ENCODE measurements at regions not wholly inside any gene's neighbourhood (a gene's known extent, or its start where the extent isn't known, plus 50 kb on each side); places are given as distances from the start of the nearest gene placed in this dataset.

GRCh38 chr2:226426292-226426736 is 373.3 kb downstream of the IRS1 start:
- H3K4me3 ChIP-seq (ENCODE audit: insufficient read depth, low read depth, low read length): no peak overlapping the region
- H3K27me3 ChIP-seq (ENCODE audit: control insufficient read depth, insufficient read depth, low read length): no peaks in the 10 kb centered on the region
- H3K36me3 ChIP-seq (replicated peaks; ENCODE audit: control insufficient read depth, insufficient read depth, low read length): no peaks in the 10 kb centered on the region
- no peak for DNase-seq

DNA sequence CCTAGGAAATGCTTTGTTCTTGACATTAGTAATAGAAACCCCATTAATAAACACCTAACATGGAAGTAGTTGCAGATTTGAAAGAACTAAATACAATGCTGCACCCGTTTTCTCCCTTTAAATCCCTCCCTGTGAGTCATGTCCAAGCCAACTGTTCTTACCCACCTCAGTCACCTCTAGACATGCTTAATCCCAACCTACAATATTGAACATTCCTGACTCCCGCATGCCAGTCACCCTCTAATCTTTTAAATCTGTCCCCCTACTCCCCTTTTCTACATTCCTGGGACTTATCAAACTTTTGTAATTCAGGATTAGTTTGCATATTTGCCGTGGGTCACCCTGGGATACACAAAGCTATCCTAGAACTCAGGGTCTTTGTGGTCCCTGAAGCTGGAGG is 374.6 kb downstream of the IRS1 start:
- H3K4me3 ChIP-seq (ENCODE audit: insufficient read depth, low read depth, low read length): no peak overlapping the region
- H3K36me3 ChIP-seq (replicated peaks; ENCODE audit: control insufficient read depth, insufficient read depth, low read length): no peaks in the 10 kb centered on the region
- DNase-seq: no peak
- H3K27me3 ChIP-seq (ENCODE audit: control insufficient read depth, insufficient read depth, low read length): no peaks in the 10 kb centered on the region

- DNase-seq: no peak
- H3K36me3 ChIP-seq (replicated peaks; ENCODE audit: control insufficient read depth, insufficient read depth, low read length): no peaks in the 10 kb centered on the region
- no peak overlapping the region for H3K4me3 ChIP-seq (ENCODE audit: insufficient read depth, low read depth, low read length)
- no peaks in the 10 kb centered on the region for H3K27me3 ChIP-seq (ENCODE audit: control insufficient read depth, insufficient read depth, low read length)
Measured at GRCh38 chr2:226423498-226423960, 376.1 kb downstream of the IRS1 start.

DNA sequence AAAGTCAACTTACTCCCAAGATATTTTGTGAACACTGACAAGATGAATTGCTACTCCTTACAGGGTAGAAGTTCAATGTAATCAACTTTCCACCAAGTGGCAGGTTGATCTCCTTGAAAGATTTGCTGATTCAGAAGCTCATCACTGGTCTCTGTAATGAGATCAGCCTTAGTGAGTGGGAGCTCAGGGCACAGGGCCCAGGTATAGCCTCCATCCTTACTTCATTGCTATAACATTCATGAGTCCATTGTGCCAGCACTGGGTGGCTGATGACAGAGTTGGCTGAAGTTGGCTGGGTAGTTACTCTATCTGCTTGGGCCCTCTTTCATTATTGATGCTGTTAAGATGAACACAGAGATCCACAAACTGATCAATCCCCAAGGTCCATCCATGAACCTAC is 379.0 kb downstream of the IRS1 start:
- no peak for DNase-seq
- Histone ChIP-seq H3K27me3 (ENCODE audit: control insufficient read depth, insufficient read depth, low read length) (no peaks in the 10 kb centered on the region), H3K36me3 (replicated peaks; ENCODE audit: control insufficient read depth, insufficient read depth, low read length) (no peaks in the 10 kb centered on the region), H3K4me3 (ENCODE audit: insufficient read depth, low read depth, low read length) (no peak overlapping the region)

DNA sequence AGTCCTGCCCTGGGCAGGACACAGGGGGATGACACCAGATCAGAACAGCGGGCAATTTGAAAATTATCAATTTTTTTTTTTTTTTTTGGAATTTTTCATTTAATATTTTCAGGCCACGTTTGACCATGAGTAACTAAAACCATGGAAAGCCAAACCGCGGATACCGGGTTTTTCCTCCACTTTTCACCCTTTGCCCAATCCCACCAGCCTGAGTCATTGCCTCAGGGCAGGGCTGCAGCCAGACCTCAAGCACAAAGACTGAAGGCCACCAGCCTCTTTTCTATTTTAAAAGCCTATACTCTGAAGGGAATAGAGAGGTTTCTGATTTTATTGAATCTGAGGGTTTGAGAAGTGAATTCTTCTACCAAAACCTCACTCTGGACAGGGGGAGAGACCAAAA is 381.1 kb downstream of the IRS1 start:
- Histone ChIP-seq H3K4me3 (ENCODE audit: insufficient read depth, low read depth, low read length) (no peak overlapping the region), H3K27me3 (ENCODE audit: control insufficient read depth, insufficient read depth, low read length) (no peaks in the 10 kb centered on the region), H3K36me3 (replicated peaks; ENCODE audit: control insufficient read depth, insufficient read depth, low read length) (no peaks in the 10 kb centered on the region)
- DNase-seq: no peak

GRCh38 chr2:226414335-226414734 is 385.3 kb downstream of the IRS1 start:
- H3K27me3 ChIP-seq (ENCODE audit: control insufficient read depth, insufficient read depth, low read length): no peaks in the 10 kb centered on the region
- H3K36me3 ChIP-seq (replicated peaks; ENCODE audit: control insufficient read depth, insufficient read depth, low read length): no peaks in the 10 kb centered on the region
- H3K4me3 ChIP-seq (ENCODE audit: insufficient read depth, low read depth, low read length): no peak overlapping the region
- no peak for DNase-seq

DNA sequence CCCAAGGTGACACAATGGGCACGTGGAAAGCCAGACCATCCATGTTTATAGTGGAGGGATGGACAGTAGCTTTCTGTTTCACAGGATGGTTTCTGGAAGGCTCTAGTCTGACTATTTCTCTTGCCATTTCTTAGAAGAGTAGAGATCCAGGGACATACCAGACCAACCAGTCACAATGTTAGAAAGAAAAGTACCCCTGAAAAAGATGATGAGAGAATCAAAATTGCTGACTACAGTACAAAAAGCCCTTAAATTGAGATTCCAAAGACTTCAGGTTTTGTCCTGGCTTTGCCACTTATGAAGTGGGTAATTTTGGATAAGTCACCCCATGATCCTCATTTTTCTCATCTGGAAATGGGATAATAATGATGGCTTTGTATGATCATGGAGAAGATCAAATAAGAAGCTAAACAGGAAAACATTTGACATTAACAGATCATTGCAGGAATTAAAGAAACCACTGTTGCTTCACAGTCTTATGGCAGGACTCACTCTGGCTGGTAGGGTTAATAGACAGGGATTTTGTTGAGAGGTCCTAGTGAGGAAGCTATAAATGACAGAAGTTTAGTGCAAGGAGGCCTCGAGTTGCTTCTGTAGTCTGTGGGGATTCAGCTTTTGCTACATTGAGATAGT is 386.0 kb downstream of the IRS1 start:
- no peak for DNase-seq
- Histone ChIP-seq H3K27me3 (ENCODE audit: control insufficient read depth, insufficient read depth, low read length) (no peaks in the 10 kb centered on the region), H3K36me3 (replicated peaks; ENCODE audit: control insufficient read depth, insufficient read depth, low read length) (no peaks in the 10 kb centered on the region), H3K4me3 (ENCODE audit: insufficient read depth, low read depth, low read length) (no peak overlapping the region)

GRCh38 chr2:226411727-226412360 is 387.8 kb downstream of the IRS1 start:
- no peaks in the 10 kb centered on the region for H3K27me3 ChIP-seq (ENCODE audit: control insufficient read depth, insufficient read depth, low read length)
- no peak for DNase-seq
- no peaks in the 10 kb centered on the region for H3K36me3 ChIP-seq (replicated peaks; ENCODE audit: control insufficient read depth, insufficient read depth, low read length)
- no peak overlapping the region for H3K4me3 ChIP-seq (ENCODE audit: insufficient read depth, low read depth, low read length)

- Histone ChIP-seq H3K36me3 (replicated peaks; ENCODE audit: control insufficient read depth, insufficient read depth, low read length) (no peaks in the 10 kb centered on the region), H3K27me3 (ENCODE audit: control insufficient read depth, insufficient read depth, low read length) (no peaks in the 10 kb centered on the region), H3K4me3 (ENCODE audit: insufficient read depth, low read depth, low read length) (no peak overlapping the region)
- no peak for DNase-seq
Measured at GRCh38 chr2:226411205-226411604, 388.4 kb downstream of the IRS1 start.

- no peak overlapping the region for H3K4me3 ChIP-seq (ENCODE audit: insufficient read depth, low read depth, low read length)
- DNase-seq: no peak
Measured at GRCh38 chr2:226410247-226410835, 389.3 kb downstream of the IRS1 start.

GRCh38 chr2:226409134-226409533 is 390.5 kb downstream of the IRS1 start:
- no peak for DNase-seq
- Histone ChIP-seq H3K36me3 (replicated peaks; ENCODE audit: control insufficient read depth, insufficient read depth, low read length) (no peaks in the 10 kb centered on the region), H3K27me3 (ENCODE audit: control insufficient read depth, insufficient read depth, low read length) (no peaks in the 10 kb centered on the region), H3K4me3 (ENCODE audit: insufficient read depth, low read depth, low read length) (no peak overlapping the region)

More at GRCh38 chr2:226410247-226410835, 389.3 kb downstream of the IRS1 start:
- Histone ChIP-seq H3K36me3 (replicated peaks; ENCODE audit: control insufficient read depth, insufficient read depth, low read length) (no peaks in the 10 kb centered on the region), H3K27me3 (ENCODE audit: control insufficient read depth, insufficient read depth, low read length) (no peaks in the 10 kb centered on the region)

DNA sequence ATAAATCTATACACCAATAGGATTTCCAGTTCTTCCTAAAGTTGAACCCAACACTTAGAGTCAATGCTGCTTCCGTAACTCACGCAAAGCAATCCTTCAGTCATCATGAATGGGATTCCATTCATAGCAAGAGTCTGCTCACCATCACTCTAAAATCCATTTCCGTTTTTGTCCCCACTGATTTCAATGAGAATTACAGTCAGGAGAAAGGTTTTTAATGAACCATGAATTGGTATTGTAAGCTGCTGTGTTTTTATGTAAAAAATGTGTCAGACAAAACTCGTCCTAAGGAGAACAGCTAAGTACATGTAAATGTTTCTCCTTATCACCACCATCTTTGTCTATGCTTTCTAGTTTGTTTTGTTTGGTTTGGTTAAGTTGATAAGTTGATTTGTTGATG is 391.5 kb downstream of the IRS1 start:
- DNase-seq: no peak
- Histone ChIP-seq H3K36me3 (replicated peaks; ENCODE audit: control insufficient read depth, insufficient read depth, low read length) (no peaks in the 10 kb centered on the region), H3K4me3 (ENCODE audit: insufficient read depth, low read depth, low read length) (no peak overlapping the region), H3K27me3 (ENCODE audit: control insufficient read depth, insufficient read depth, low read length) (no peaks in the 10 kb centered on the region)

GRCh38 chr2:226407135-226407534 is 392.5 kb downstream of the IRS1 start:
- no peak for DNase-seq
- no peaks in the 10 kb centered on the region for H3K27me3 ChIP-seq (ENCODE audit: control insufficient read depth, insufficient read depth, low read length)
- H3K4me3 ChIP-seq (ENCODE audit: insufficient read depth, low read depth, low read length): no peak overlapping the region
- no peaks in the 10 kb centered on the region for H3K36me3 ChIP-seq (replicated peaks; ENCODE audit: control insufficient read depth, insufficient read depth, low read length)

DNA sequence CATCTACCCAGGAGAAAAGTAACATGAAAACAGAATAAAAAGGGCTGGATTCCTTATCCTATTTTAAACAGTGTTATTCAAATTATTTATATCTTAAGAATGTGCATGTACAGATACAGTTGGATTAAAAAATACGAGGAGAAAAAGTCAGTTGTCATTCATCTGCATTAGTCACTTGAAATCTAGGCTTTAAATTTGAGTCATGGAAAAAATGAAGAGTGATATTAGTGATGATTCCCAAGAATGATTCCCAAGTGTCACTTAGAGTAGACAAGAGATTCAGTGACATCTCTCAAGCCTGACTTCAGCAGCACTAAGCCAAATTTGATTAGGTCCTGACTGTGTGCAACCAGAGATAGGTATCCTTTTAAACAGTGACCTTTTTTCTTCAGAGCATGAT is 394.2 kb downstream of the IRS1 start:
- Histone ChIP-seq H3K4me3 (ENCODE audit: insufficient read depth, low read depth, low read length) (no peak overlapping the region), H3K36me3 (replicated peaks; ENCODE audit: control insufficient read depth, insufficient read depth, low read length) (no peaks in the 10 kb centered on the region), H3K27me3 (ENCODE audit: control insufficient read depth, insufficient read depth, low read length) (no peaks in the 10 kb centered on the region)
- no peak for DNase-seq

DNA sequence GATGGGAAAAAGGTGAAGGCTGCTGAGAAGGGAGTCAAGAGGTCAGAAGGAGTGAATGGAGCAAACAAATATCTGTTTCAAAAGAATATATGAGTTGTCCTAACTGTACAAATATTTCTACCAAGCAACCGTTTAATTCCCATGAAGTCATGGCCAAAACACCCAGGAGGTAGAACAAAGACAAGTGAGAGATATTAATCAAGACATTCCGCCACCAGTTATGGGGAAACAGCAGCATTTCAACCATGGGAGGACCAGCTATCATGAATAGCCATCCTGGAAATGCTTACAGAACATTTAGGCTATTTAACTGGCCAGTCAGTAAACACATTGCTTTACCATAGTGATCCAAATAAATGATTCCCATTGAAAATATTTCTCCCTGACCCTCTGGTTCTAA is 396.3 kb downstream of the IRS1 start:
- Histone ChIP-seq H3K4me3 (ENCODE audit: insufficient read depth, low read depth, low read length) (no peak overlapping the region), H3K27me3 (ENCODE audit: control insufficient read depth, insufficient read depth, low read length) (no peaks in the 10 kb centered on the region), H3K36me3 (replicated peaks; ENCODE audit: control insufficient read depth, insufficient read depth, low read length) (no peaks in the 10 kb centered on the region)
- DNase-seq: no peak
